ENCODE measurements at regions not wholly inside any gene's neighbourhood (a gene's known extent, or its start where the extent isn't known, plus 50 kb on each side); places are given as distances from the start of the nearest gene placed in this dataset.

GRCh38 chr5:89253666-89254352 is 370.8 kb upstream of the MEF2C start:
- TF ChIP-seq CTCF (conservative IDR thresholded peaks at IDR 0.05; ENCODE audit: low read length) = no peak
- no peak for TF ChIP-seq EZH2phosphoT487 (IDR thresholded peaks at IDR 0.05; ENCODE audit: borderline replicate concordance, low read depth, low read length)

Measured in OCI-LY7 (cell line).